K562 (cell line): ENCODE measurements at regions not wholly inside any gene's neighbourhood (a gene's known extent, or its start where the extent isn't known, plus 50 kb on each side); places are given as distances from the start of the nearest gene placed in this dataset.

ENCODE experiments used
- ARHGAP35 ChIP-seq: fragments of 450-650 bp; IDR thresholded peaks from 2 replicates; pipeline ENCODE4 v1.6.1; 2018; ENCODE audit not compliant: partially characterized antibody
- ARNT ChIP-seq, 2 experiments: fragments of 450-650 bp; IDR thresholded peaks; 2 replicates each; pipeline ENCODE4 v1.6.1; 2016; ENCODE audit warnings: mild to moderate bottlenecking in 1 of 2
- ATF7 ChIP-seq: fragments of 450-650 bp; IDR thresholded peaks from 2 replicates; pipeline ENCODE4 v1.7.1; 2014; ENCODE audit warnings: mild to moderate bottlenecking, moderate library complexity
- CBFA2T3 ChIP-seq: fragments of 450-650 bp; IDR thresholded peaks from 2 replicates; pipeline ENCODE4 v1.6.1; 2017
- MCM7 ChIP-seq, 2 experiments: fragments of 450-650 bp; IDR thresholded peaks; 2 replicates each; pipeline ENCODE4 v1.6.1; 2016 to 2018
- PML ChIP-seq: IDR thresholded peaks from 2 replicates; pipeline ENCODE4 v1.6.1; 2012; ENCODE audit warnings: low read length, inconsistent platforms
- POLR2A ChIP-seq: fragments of 450-650 bp; conservative IDR thresholded peaks from 2 replicates; pipeline ENCODE4 v1.6.1; 2016
- RNF2 ChIP-seq: sonication (generic); IDR thresholded peaks from 2 replicates; pipeline ENCODE4 v1.6.1; 2016
- TBP ChIP-seq: optimal IDR thresholded peaks from 2 replicates; pipeline ENCODE3; 2011; ENCODE audit warnings: low read depth, low read length, improper control_type of control experiment
- ZFP30 ChIP-seq: fragments of 250-450 bp; sonication (Bioruptor Pico); IDR thresholded peaks from 2 replicates; pipeline ENCODE4 v1.8.0; 2022; ENCODE audit warnings: moderate library complexity, mild to moderate bottlenecking, inconsistent platforms, borderline replicate concordance
- ZNF699 ChIP-seq: fragments of 250-450 bp; sonication (Bioruptor Pico); IDR thresholded peaks from 2 replicates; pipeline ENCODE4 v1.8.0; 2021; ENCODE audit warnings: mild to moderate bottlenecking, moderate library complexity; ENCODE audit not compliant: insufficient replicate concordance
- TF ChIP-seq, protein P1 (sequence below): sonication (generic); formaldehyde crosslinking; IDR thresholded peaks from 2 replicates; pipeline ENCODE4 v1.8.1; 2022; ENCODE audit warnings: missing genetic modification reagents
- TF ChIP-seq, protein P2 (sequence below), 2 experiments: fragments of 200-800 bp in 1 of 2; sonication (Bioruptor generic) in 1 of 2; sonication (generic) in 1 of 2; formaldehyde crosslinking in 1 of 2; IDR thresholded peaks in 1 of 2; conservative IDR thresholded peaks in 1 of 2; 2 replicates each; pipeline versions ENCODE4 v1.5.0 to v1.6.1; 2016 to 2020; ENCODE audit warnings: missing compliant biosample characterization in 1 of 2, missing genetic modification characterization in 1 of 2, missing genetic modification reagents in 1 of 2
- TF ChIP-seq, protein P3 (sequence below), 3 experiments: IDR thresholded peaks in 2 of 3; conservative IDR thresholded peaks in 1 of 3; 2 replicates each; pipeline ENCODE4 v1.5.1; 2011 to 2012; ENCODE audit warnings: low read length in 3 of 3, mild to moderate bottlenecking in 3 of 3, control low read depth in 2 of 3, improper control_type of control experiment in 1 of 3, inconsistent platforms in 1 of 3, low read depth in 1 of 3, mixed read lengths in 1 of 3, moderate library complexity in 1 of 3; ENCODE audit not compliant: insufficient read depth in 2 of 3

DNA sequence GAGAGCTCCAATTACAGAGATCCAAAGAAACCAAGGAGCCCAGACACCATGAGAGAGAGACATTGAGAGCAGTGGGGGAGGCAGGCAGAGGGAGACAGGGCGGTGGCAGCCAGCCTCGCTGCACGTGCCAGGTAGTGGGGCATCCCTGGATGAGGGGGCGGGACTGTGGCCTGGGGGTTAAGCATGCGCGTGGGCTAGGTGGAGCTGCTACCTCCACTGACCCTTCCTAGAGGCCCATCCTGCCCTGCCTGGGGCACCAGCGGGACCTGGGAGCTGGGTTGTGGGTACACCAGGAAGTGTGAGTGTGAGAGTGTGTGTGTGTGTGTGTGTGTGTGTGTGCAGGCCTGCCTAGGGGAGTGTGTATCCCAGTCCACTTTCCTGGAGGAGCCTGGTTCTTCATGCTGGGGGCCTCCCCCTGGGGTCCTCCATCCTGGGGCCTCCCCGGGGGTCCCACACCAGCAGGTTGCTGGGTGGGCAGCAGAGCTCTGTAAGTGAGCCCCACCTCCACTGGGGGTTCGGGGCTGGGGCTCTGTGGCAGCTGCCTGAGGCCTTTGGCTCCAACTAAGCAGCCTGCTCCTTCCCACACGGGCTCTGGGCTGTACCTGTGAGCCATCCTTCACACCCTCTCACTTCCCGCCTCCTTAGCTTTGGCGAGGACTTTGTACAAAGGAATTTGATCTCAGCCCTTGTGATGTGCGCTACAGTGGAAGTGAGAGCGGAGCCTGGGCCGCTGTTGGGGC, 127.4 kb downstream of the IRF8 start:
- TF ChIP-seq ZFP30 (CRISPR knock-in tag): no peak
- TF ChIP-seq ZNF699 (CRISPR knock-in tag): no peak
- TF ChIP-seq, protein P1, sequence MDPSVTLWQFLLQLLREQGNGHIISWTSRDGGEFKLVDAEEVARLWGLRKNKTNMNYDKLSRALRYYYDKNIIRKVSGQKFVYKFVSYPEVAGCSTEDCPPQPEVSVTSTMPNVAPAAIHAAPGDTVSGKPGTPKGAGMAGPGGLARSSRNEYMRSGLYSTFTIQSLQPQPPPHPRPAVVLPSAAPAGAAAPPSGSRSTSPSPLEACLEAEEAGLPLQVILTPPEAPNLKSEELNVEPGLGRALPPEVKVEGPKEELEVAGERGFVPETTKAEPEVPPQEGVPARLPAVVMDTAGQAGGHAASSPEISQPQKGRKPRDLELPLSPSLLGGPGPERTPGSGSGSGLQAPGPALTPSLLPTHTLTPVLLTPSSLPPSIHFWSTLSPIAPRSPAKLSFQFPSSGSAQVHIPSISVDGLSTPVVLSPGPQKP (CRISPR knock-in tag): no peak
- no peak for TF ChIP-seq MCM7 (IDR thresholded peaks at IDR 0.05)
- no peak for TF ChIP-seq RNF2
- TF ChIP-seq, protein P2, sequence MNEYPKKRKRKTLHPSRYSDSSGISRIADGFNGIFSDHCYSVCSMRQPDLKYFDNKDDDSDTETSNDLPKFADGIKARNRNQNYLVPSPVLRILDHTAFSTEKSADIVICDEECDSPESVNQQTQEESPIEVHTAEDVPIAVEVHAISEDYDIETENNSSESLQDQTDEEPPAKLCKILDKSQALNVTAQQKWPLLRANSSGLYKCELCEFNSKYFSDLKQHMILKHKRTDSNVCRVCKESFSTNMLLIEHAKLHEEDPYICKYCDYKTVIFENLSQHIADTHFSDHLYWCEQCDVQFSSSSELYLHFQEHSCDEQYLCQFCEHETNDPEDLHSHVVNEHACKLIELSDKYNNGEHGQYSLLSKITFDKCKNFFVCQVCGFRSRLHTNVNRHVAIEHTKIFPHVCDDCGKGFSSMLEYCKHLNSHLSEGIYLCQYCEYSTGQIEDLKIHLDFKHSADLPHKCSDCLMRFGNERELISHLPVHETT (CRISPR knock-in tag; conservative IDR thresholded peaks at IDR 0.05 in 1 of 2, IDR thresholded peaks at IDR 0.05 in 1 of 2): no peak
- TF ChIP-seq CBFA2T3: no peak
- TF ChIP-seq, protein P3, sequence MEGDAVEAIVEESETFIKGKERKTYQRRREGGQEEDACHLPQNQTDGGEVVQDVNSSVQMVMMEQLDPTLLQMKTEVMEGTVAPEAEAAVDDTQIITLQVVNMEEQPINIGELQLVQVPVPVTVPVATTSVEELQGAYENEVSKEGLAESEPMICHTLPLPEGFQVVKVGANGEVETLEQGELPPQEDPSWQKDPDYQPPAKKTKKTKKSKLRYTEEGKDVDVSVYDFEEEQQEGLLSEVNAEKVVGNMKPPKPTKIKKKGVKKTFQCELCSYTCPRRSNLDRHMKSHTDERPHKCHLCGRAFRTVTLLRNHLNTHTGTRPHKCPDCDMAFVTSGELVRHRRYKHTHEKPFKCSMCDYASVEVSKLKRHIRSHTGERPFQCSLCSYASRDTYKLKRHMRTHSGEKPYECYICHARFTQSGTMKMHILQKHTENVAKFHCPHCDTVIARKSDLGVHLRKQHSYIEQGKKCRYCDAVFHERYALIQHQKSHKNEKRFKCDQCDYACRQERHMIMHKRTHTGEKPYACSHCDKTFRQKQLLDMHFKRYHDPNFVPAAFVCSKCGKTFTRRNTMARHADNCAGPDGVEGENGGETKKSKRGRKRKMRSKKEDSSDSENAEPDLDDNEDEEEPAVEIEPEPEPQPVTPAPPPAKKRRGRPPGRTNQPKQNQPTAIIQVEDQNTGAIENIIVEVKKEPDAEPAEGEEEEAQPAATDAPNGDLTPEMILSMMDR (IDR thresholded peaks at IDR 0.05 in 2 of 3, conservative IDR thresholded peaks at IDR 0.05 in 1 of 3; ENCODE audit: insufficient read depth in 2 of 3, low read depth in 1 of 3, low read length in 3 of 3): no peak
- TF ChIP-seq ATF7: no peak
- no peak for TF ChIP-seq ARHGAP35
- no peak for TF ChIP-seq POLR2A
- TF ChIP-seq TBP: no peak
- TF ChIP-seq ARNT (IDR thresholded peaks at IDR 0.05): no peak
- no peak for TF ChIP-seq PML
